ENCODE measurements at regions not wholly inside any gene's neighbourhood (a gene's known extent, or its start where the extent isn't known, plus 50 kb on each side); places are given as distances from the start of the nearest gene placed in this dataset.

GRCh38 chr2:126836761-126837679 is 61.7 kb upstream of the TEX51 start:
- Histone ChIP-seq H3K9me2 (ENCODE audit: insufficient read depth) (no peaks in the 10 kb centered on the region), H3K4me2 (ENCODE audit: low read length) (no peak overlapping the region), H3K36me3 (ENCODE audit: control insufficient read depth in 1 of 2, insufficient read depth in 2 of 2, low read length in 2 of 2) (no peaks in the 10 kb centered on the region), H3K9ac (ENCODE audit: low read length) (no peak overlapping the region), H4K20me1 (ENCODE audit: insufficient read depth) (no peaks in the 10 kb centered on the region), H3K27ac (ENCODE audit: low read depth, low read length) (no peak overlapping the region), H2AFZ (ENCODE audit: low read depth, low read length, poor library complexity, severe bottlenecking) (no peak overlapping the region), H3K4me1 (ENCODE audit: control insufficient read depth in 1 of 2, insufficient read depth in 2 of 2, low read length in 2 of 2) (no peaks in the 10 kb centered on the region), H3K9me3 (ENCODE audit: control insufficient read depth in 1 of 2, insufficient read depth in 1 of 2, low read depth in 1 of 2, low read length in 2 of 2) (no peaks in the 10 kb centered on the region), H3K27me3 (ENCODE audit: insufficient read depth, low read length) (peaks cover 17% of the 10 kb centered on the region), H3K79me2 (ENCODE audit: insufficient read depth, low read length) (no peaks in the 10 kb centered on the region), H3K4me3 (replicated peaks in 1 of 2; ENCODE audit: low read depth in 1 of 2, low read length in 2 of 2) (no peak overlapping the region)
- ChIA-PET CTCF (no interaction called here), RAD21 (ENCODE audit: low non-redundant PET in 1 of 2, low total read pairs in 2 of 2, uncharacterized antibody in 2 of 2, unreplicated experiment in 2 of 2) (no interaction called here), POLR2A (no interaction called here)
- no TSS peak for BruUV-seq (replicated peaks)
- DNase-seq (ENCODE audit: low read depth, low spot score) (no peak), ATAC-seq (no peak)
- intact Hi-C loops (cut with micrococcal nuclease), result no loop called here
- TF ChIP-seq SIN3A (IDR thresholded peaks at IDR 0.05; ENCODE audit: low read depth) (no peak), EZH2 (IDR thresholded peaks at IDR 0.05) (no peak), POLR2A (IDR thresholded peaks at IDR 0.05; ENCODE audit: borderline replicate concordance, extremely low read depth, insufficient read depth, insufficient read length) (no peak), RAD21 (IDR thresholded peaks at IDR 0.05; ENCODE audit: low read depth) (no peak), SP1 (IDR thresholded peaks at IDR 0.05; ENCODE audit: low read depth) (no peak), JUND (IDR thresholded peaks at IDR 0.05) (no peak), EZH2phosphoT487 (IDR thresholded peaks at IDR 0.05; ENCODE audit: borderline replicate concordance) (no peak)
- TF ChIP-seq, protein P1, sequence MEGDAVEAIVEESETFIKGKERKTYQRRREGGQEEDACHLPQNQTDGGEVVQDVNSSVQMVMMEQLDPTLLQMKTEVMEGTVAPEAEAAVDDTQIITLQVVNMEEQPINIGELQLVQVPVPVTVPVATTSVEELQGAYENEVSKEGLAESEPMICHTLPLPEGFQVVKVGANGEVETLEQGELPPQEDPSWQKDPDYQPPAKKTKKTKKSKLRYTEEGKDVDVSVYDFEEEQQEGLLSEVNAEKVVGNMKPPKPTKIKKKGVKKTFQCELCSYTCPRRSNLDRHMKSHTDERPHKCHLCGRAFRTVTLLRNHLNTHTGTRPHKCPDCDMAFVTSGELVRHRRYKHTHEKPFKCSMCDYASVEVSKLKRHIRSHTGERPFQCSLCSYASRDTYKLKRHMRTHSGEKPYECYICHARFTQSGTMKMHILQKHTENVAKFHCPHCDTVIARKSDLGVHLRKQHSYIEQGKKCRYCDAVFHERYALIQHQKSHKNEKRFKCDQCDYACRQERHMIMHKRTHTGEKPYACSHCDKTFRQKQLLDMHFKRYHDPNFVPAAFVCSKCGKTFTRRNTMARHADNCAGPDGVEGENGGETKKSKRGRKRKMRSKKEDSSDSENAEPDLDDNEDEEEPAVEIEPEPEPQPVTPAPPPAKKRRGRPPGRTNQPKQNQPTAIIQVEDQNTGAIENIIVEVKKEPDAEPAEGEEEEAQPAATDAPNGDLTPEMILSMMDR (IDR thresholded peaks at IDR 0.05 in 2 of 3, conservative IDR thresholded peaks at IDR 0.05 in 1 of 3; ENCODE audit: borderline replicate concordance in 1 of 3, insufficient read depth in 1 of 3, low read depth in 2 of 3, low read length in 2 of 3), result no peak
- TF ChIP-seq, protein P2, sequence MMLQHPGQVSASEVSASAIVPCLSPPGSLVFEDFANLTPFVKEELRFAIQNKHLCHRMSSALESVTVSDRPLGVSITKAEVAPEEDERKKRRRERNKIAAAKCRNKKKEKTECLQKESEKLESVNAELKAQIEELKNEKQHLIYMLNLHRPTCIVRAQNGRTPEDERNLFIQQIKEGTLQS (IDR thresholded peaks at IDR 0.05), result no peak
